SU-DHL-6 (cell line): ENCODE measurements at regions not wholly inside any gene's neighbourhood (a gene's known extent, or its start where the extent isn't known, plus 50 kb on each side); places are given as distances from the start of the nearest gene placed in this dataset.

Experiments used
- EZH2phosphoT487 ChIP-seq: fragments of 200-600 bp; sonication (generic), shearing (Covaris generic); conservative IDR thresholded peaks from 2 replicates; pipeline ENCODE4 v1.6.1; 2018; ENCODE audit warnings: mild to moderate bottlenecking, antibody characterized with exemption, low read length, moderate library complexity, mixed read lengths
- TF ChIP-seq, protein P1 (sequence below): fragments of 200-600 bp; sonication (generic); IDR thresholded peaks from one replicate; pipeline ENCODE4 v1.5.1; 2017; ENCODE audit warnings: antibody characterized with exemption, mild to moderate bottlenecking, low read length, moderate library complexity; ENCODE audit not compliant: insufficient read depth, poor library complexity, severe bottlenecking

DNA sequence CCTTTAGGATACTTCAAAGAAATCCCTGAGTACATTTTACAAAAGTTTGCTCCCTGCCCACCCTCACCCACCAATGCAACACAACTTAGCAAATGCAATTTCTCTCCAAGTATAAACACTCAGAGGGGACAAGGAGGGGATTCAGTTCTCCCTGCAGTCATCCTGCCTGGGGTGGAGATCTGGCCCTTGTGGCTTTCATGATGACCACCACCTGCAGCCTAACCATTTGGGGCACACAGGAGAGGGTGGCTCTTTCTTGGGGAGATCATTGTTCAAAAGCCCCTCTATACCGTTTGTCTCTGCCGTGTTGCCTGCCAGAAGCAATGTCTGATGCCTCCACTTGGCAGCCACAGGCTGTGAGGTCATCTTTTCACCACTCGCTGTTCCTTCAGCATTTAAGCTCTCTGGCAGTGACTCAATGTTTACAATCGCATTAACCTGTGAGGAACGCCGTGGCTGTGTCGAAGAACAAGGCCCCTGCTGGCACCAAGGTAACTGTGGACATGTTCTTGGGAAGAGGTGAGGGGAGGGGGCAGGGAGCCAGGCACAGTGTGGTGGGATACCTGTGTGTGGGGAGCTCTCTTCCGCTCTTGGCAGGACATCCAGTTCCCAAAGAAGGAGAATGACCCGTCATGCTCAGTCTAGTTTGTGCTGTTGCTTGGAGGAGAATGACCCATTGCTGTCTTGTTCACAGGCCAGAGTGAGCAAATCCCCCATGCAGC lies 103.9 kb upstream of the DUSP10 start:
- TF ChIP-seq, protein P1, sequence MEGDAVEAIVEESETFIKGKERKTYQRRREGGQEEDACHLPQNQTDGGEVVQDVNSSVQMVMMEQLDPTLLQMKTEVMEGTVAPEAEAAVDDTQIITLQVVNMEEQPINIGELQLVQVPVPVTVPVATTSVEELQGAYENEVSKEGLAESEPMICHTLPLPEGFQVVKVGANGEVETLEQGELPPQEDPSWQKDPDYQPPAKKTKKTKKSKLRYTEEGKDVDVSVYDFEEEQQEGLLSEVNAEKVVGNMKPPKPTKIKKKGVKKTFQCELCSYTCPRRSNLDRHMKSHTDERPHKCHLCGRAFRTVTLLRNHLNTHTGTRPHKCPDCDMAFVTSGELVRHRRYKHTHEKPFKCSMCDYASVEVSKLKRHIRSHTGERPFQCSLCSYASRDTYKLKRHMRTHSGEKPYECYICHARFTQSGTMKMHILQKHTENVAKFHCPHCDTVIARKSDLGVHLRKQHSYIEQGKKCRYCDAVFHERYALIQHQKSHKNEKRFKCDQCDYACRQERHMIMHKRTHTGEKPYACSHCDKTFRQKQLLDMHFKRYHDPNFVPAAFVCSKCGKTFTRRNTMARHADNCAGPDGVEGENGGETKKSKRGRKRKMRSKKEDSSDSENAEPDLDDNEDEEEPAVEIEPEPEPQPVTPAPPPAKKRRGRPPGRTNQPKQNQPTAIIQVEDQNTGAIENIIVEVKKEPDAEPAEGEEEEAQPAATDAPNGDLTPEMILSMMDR: no peak
- no peak for TF ChIP-seq EZH2phosphoT487
